K562 (cell line): ENCODE measurements at regions not wholly inside any gene's neighbourhood (a gene's known extent, or its start where the extent isn't known, plus 50 kb on each side); places are given as distances from the start of the nearest gene placed in this dataset.

ENCODE experiments used
- ATAC-seq: fragments of 200-7000 bp; cut with Tn5 transposase; 3 replicates; pipeline ENCODE4 v1.9.1; 2020; ENCODE audit warnings: moderate library complexity
- BruUV-seq: library from RNA; stranded (reverse); fragments of 400-500 nt; replicated peaks from 2 replicates; lab custom pipeline; 2021; lab: Mats Ljungman, UMichigan
- CTCF ChIA-PET: fragments of 300-600 bp; formaldehyde crosslinking; extraction: SDS; loops from one replicate; lab custom pipeline; 2021; ENCODE audit warnings: low intra/inter-chr PET ratio; lab: Yijun Ruan, JAX
- POLR2A ChIA-PET: fragments of 300-600, 350-650 bp; sonication (Branson Sonifier 250); formaldehyde crosslinking; extraction: SDS; loops from one replicate; lab custom pipeline; 2021; ENCODE audit warnings: antibody characterized with exemption, inconsistent platforms; lab: Yijun Ruan, JAX
- DNase-seq, 4 experiments: peaks; one replicate each; pipeline versions ENCODE4 v3.0.0 to v3.0.0-alpha.2; 2011 to 2018; ENCODE audit warnings: low spot score in 3 of 4, mixed read lengths in 3 of 4; ENCODE audit errors: extremely low read depth in 1 of 4
- FAIRE-seq: peaks from 2 replicates; lab custom pipeline; 2011; peaks lifted over from hg19 to GRCh38; lab: Jason Lieb, UNC
- H2AFZ ChIP-seq: 2 replicates; pipeline ENCODE4 v1.6.0; 2011; ENCODE audit warnings: low read depth, low read length, control low read depth, inconsistent platforms
- H3K27ac ChIP-seq: fragments of 200-600 bp; 3 replicates; pipeline ENCODE4 v1.8.0; 2011; ENCODE audit warnings: low read depth, mild to moderate bottlenecking, control low read depth, inconsistent platforms, low read length, moderate library complexity, mixed read lengths; ENCODE audit errors: extremely low read depth
- H3K27me3 ChIP-seq, 2 experiments: fragments of 300-600 bp in 1 of 2; 2 replicates in 1 of 2; 3 replicates in 1 of 2; pipeline versions ENCODE4 v1.6.0 to v1.8.0; 2011; ENCODE audit warnings: inconsistent platforms in 2 of 2, low read length in 2 of 2, mild to moderate bottlenecking in 1 of 2, mixed read lengths in 1 of 2, moderate library complexity in 1 of 2; ENCODE audit not compliant: control insufficient read depth in 2 of 2, insufficient read depth in 2 of 2
- H3K36me3 ChIP-seq: fragments of 300-600 bp; 3 replicates; pipeline ENCODE4 v1.8.0; 2011; ENCODE audit warnings: mild to moderate bottlenecking, low read length, inconsistent platforms; ENCODE audit not compliant: control insufficient read depth, insufficient read depth
- H3K4me1 ChIP-seq, 2 experiments: fragments of 200-600 bp in 1 of 2; replicated peaks in 1 of 2; 2 replicates in 1 of 2; 3 replicates in 1 of 2; pipeline versions ENCODE4 v1.5.1 to v1.8.0; 2011; ENCODE audit warnings: inconsistent platforms in 2 of 2, low read length in 2 of 2, mild to moderate bottlenecking in 1 of 2, mixed read lengths in 1 of 2, moderate library complexity in 1 of 2; ENCODE audit not compliant: control insufficient read depth in 2 of 2, insufficient read depth in 2 of 2
- H3K4me2 ChIP-seq: 2 replicates; pipeline ENCODE4 v1.6.1; 2011; ENCODE audit warnings: low read length, control low read depth, inconsistent platforms, mixed read lengths; ENCODE audit not compliant: insufficient read depth
- H3K4me3 ChIP-seq: fragments of 200-600 bp; sonication (generic), shearing (Covaris generic); 2 replicates; pipeline ENCODE4 v1.5.1; 2016; ENCODE audit warnings: control low read depth, inconsistent platforms
- H3K79me2 ChIP-seq: fragments of 200-600 bp; 3 replicates; pipeline ENCODE4 v1.8.0; 2011; ENCODE audit warnings: low read length, inconsistent platforms; ENCODE audit not compliant: control insufficient read depth, insufficient read depth
- H3K9ac ChIP-seq, 2 experiments: 2 replicates each; pipeline versions ENCODE4 v1.6.0 to v1.6.1; 2011; ENCODE audit warnings: low read depth in 2 of 2, low read length in 2 of 2, control low read depth in 1 of 2, inconsistent platforms in 1 of 2, mild to moderate bottlenecking in 1 of 2, mixed read lengths in 1 of 2; ENCODE audit not compliant: insufficient read depth in 1 of 2
- H3K9me1 ChIP-seq: one replicate; pipeline ENCODE4 v1.6.0; 2011; ENCODE audit warnings: inconsistent platforms, mild to moderate bottlenecking, low read length, moderate library complexity; ENCODE audit not compliant: control insufficient read depth, insufficient read depth
- H3K9me3 ChIP-seq: replicated peaks from 2 replicates; pipeline ENCODE4 v1.5.1; 2011; ENCODE audit warnings: low read depth, low read length, inconsistent platforms; ENCODE audit not compliant: control insufficient read depth, insufficient read depth
- H4K20me1 ChIP-seq: replicated peaks from 2 replicates; pipeline ENCODE4 v1.6.1; 2011; ENCODE audit warnings: low read length, inconsistent platforms, mixed read lengths; ENCODE audit not compliant: control insufficient read depth, insufficient read depth
- CHD4 ChIP-seq: fragments of 200-600 bp; sonication (generic); IDR thresholded peaks from 3 replicates; pipeline ENCODE4 v1.6.1; 2012; ENCODE audit warnings: low read depth, mild to moderate bottlenecking, mixed read lengths, low read length, inconsistent platforms; ENCODE audit not compliant: insufficient read depth, insufficient replicate concordance, poor library complexity, severe bottlenecking
- ELF1 ChIP-seq: fragments of 200-800 bp; sonication (Bioruptor generic); IDR thresholded peaks from 2 replicates; pipeline ENCODE4 v1.6.1; 2016; ENCODE audit warnings: missing genetic modification characterization, missing compliant biosample characterization
- HDAC2 ChIP-seq: fragments of 450-650 bp; IDR thresholded peaks from 2 replicates; pipeline ENCODE4 v1.6.1; 2016; ENCODE audit warnings: mild to moderate bottlenecking
- KDM5B ChIP-seq: fragments of 200-600 bp; sonication (generic); IDR thresholded peaks from 2 replicates; pipeline ENCODE4 v1.6.1; 2012; ENCODE audit warnings: low read depth, mild to moderate bottlenecking, moderate library complexity, low read length, control low read depth, inconsistent platforms; ENCODE audit not compliant: insufficient replicate concordance
- KHSRP ChIP-seq: fragments of 450-650 bp; IDR thresholded peaks from 2 replicates; pipeline ENCODE4 v1.6.1; 2017
- KLF16 ChIP-seq: IDR thresholded peaks from 2 replicates; pipeline ENCODE4 v1.6.1; 2016; ENCODE audit warnings: antibody characterized with exemption
- MYNN ChIP-seq, 2 experiments: sonication (generic); formaldehyde crosslinking in 1 of 2; IDR thresholded peaks; 2 replicates each; pipeline versions ENCODE4 v1.5.0 to v1.6.1; 2016 to 2020; ENCODE audit warnings: antibody characterized with exemption in 1 of 2, missing genetic modification reagents in 1 of 2
- NFATC3 ChIP-seq: fragments of 450-650 bp; IDR thresholded peaks from 2 replicates; pipeline ENCODE4 v1.6.1; 2017; ENCODE audit warnings: mild to moderate bottlenecking
- SMARCC2 ChIP-seq: fragments of 450-650 bp; IDR thresholded peaks from 2 replicates; pipeline ENCODE4 v1.6.1; 2017; ENCODE audit warnings: antibody characterized with exemption, moderate library complexity, mild to moderate bottlenecking, low read depth
- ZNF12 ChIP-seq: sonication (generic); formaldehyde crosslinking; IDR thresholded peaks from 2 replicates; pipeline ENCODE4 v1.4.0; 2020; ENCODE audit warnings: mild to moderate bottlenecking, missing genetic modification reagents
- ZNF507 ChIP-seq: conservative IDR thresholded peaks from 2 replicates; pipeline ENCODE4 v1.6.1; 2017; ENCODE audit warnings: missing genetic modification characterization, missing compliant biosample characterization
- WGBS: fragments of 100-300 bp; shearing (Covaris generic); methylation state at CpG from one replicate; pipeline ENCODE4 v1.1.6; 2016; ENCODE audit warnings: low coverage, mixed read lengths; ENCODE audit not compliant: insufficient coverage; ENCODE audit errors: missing lambda C conversion rate; 5-methylcytosine and 5-hydroxymethylcytosine counted together
- in situ Hi-C: fragments of 300-500 bp; cut with MboI; formaldehyde crosslinking; loops from 4 replicates; pipeline ENCODE4 v1.15.0; 2018; ENCODE audit warnings: inconsistent platforms, mixed read lengths
- intact Hi-C: fragments of 100-400 bp; cut with micrococcal nuclease; formaldehyde crosslinking; loops from 2 replicates; pipeline ENCODE4 v1.14.2; 2022
- TF ChIP-seq, protein P1 (sequence below): fragments of 200-400 bp; formaldehyde crosslinking; IDR thresholded peaks from 2 replicates; pipeline ENCODE4 v1.6.1; 2017; ENCODE audit warnings: mild to moderate bottlenecking, low read depth, low read length, moderate library complexity
- TF ChIP-seq, protein P2 (sequence below): fragments of 450-650 bp; IDR thresholded peaks from 2 replicates; pipeline ENCODE4 v1.6.1; 2018; ENCODE audit warnings: mild to moderate bottlenecking, low read depth; ENCODE audit not compliant: partially characterized antibody

DNA sequence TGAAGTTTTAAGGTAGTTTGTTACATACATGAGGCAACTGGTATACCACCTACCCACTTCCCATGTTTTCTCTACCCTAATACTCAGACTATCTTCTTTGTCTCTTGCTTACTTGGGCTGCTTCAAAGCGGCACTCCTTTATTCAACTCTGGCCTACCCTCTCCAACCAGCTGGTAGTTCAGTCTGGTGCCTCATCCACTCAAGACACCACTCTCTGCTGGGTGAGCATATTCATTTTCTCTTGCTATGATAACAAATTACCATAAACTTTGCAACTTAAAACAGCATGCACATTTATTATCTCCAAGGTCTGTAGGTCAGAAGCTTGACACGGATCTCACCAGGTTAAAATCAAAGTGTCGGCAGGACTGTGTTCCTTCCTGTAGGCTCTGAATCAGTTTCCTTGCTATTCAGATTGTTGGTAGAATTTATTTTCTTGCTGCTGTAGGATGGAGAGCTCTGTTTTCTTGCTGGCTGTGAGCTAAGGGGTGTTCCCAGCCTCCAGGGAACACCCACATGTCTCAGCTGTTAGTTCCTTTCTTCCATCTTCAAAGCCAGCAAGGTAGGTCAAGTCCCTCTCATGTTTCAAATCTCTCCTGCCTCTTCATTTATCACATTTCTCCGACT, 666.0 kb downstream of the DIAPH3 start:
- no peaks in the 10 kb centered on the region; a peak in 2 of 5 replicates for H3K27me3 ChIP-seq
- no peak for ATAC-seq
- WGBS: 11% methylated on average over 4 of the region's 4 CpGs
- no peaks in the 10 kb centered on the region for H3K9me1 ChIP-seq
- H3K9me3 ChIP-seq: no peaks in the 10 kb centered on the region
- intact Hi-C loops (no loop called here), in situ Hi-C loops (no loop called here)
- no peaks in the 10 kb centered on the region for H3K36me3 ChIP-seq
- H3K9ac ChIP-seq: no peak overlapping the region
- no peak overlapping the region for H3K27ac ChIP-seq
- H3K79me2 ChIP-seq: no peaks in the 10 kb centered on the region
- H2AFZ ChIP-seq: no peak overlapping the region
- peaks cover 0 to 13% of the 10 kb centered on the region in 2 experiments; a peak in 4 of 5 replicates for H3K4me1 ChIP-seq
- no TSS peak for BruUV-seq
- FAIRE-seq: no peak
- no peaks in the 10 kb centered on the region for H4K20me1 ChIP-seq
- no peak overlapping the region for H3K4me3 ChIP-seq
- DNase-seq: no peak
- POLR2A ChIA-PET: no interaction called here
- CTCF ChIA-PET: no interaction called here
- no peak overlapping the region for H3K4me2 ChIP-seq
- TF ChIP-seq NFATC3 (no peak), ZNF507 (tag) (no peak), CHD4 (no peak), KHSRP (no peak), KLF16 (no peak), MYNN (IDR thresholded peaks at IDR 0.05) (no peak), MYNN (CRISPR knock-in tag; IDR thresholded peaks at IDR 0.05) (no peak), HDAC2 (no peak), ELF1 (no peak), KDM5B (no peak), ZNF12 (no peak), SMARCC2 (no peak)
- TF ChIP-seq, protein P1, sequence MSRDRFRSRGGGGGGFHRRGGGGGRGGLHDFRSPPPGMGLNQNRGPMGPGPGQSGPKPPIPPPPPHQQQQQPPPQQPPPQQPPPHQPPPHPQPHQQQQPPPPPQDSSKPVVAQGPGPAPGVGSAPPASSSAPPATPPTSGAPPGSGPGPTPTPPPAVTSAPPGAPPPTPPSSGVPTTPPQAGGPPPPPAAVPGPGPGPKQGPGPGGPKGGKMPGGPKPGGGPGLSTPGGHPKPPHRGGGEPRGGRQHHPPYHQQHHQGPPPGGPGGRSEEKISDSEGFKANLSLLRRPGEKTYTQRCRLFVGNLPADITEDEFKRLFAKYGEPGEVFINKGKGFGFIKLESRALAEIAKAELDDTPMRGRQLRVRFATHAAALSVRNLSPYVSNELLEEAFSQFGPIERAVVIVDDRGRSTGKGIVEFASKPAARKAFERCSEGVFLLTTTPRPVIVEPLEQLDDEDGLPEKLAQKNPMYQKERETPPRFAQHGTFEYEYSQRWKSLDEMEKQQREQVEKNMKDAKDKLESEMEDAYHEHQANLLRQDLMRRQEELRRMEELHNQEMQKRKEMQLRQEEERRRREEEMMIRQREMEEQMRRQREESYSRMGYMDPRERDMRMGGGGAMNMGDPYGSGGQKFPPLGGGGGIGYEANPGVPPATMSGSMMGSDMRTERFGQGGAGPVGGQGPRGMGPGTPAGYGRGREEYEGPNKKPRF: no peak
- TF ChIP-seq, protein P2, sequence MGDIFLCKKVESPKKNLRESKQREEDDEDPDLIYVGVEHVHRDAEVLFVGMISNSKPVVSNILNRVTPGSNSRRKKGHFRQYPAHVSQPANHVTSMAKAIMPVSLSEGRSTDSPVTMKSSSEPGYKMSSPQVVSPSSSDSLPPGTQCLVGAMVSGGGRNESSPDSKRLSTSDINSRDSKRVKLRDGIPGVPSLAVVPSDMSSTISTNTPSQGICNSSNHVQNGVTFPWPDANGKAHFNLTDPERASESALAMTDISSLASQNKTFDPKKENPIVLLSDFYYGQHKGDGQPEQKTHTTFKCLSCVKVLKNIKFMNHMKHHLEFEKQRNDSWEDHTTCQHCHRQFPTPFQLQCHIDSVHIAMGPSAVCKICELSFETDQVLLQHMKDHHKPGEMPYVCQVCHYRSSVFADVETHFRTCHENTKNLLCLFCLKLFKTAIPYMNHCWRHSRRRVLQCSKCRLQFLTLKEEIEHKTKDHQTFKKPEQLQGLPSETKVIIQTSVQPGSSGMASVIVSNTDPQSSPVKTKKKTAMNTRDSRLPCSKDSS: no peak
